ENCODE measurements at regions not wholly inside any gene's neighbourhood (a gene's known extent, or its start where the extent isn't known, plus 50 kb on each side); places are given as distances from the start of the nearest gene placed in this dataset.

DNA sequence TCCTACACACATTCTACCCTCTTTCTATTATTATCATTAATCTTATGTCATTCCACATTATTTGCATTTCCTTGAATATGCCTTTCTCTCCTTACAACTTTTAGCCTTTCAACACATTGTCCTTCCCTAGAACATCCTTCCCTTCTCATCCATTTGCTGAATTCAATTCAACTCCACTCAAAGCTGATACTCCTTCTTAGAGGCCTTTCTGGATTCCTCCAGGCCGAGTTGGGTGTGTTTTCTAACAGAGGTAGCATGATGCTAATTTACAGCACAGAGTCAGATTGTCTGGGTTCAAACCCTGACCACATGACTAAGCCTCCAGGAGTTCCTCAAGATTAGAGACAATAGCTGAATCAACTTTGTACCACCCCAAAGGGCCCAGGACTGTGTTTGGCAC is 63.4 kb upstream of the IL12A start:
- no CpG with 5 or more reads among the region's 1 CpG for WGBS, 2 donors (ENCODE audit: extremely low coverage in 2 of 2, insufficient read length in 2 of 2, insufficient replicate concordance in 1 of 2)
- Histone ChIP-seq H2BK12ac (ENCODE audit: low read length) (no peak overlapping the region), H3K4me1 (ENCODE audit: control insufficient read depth in 2 of 2, insufficient read depth in 1 of 2, low read depth in 1 of 2, low read length in 2 of 2) (peaks cover 0 to 11% of the 10 kb centered on the region in 2 donors)

DNA sequence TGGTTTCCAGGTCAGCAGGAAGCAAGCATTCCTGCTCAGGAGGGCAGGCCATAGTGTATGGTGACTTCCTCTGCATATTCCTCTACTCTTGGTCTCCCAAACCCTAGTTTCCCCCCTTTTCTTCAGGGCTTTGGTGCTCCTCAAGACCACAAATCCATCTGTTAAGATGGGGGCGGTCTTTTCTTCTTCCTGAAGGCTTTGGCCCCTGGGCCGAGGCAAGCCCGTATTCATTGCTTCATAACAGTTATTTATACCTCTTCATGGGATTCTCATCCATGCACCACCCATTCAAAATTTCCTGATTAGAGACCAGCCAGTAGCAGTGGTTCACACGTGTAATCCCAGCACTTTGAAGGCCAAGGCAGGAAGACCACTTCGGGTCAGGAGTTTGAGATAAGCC is 62.1 kb upstream of the IL12A start:
- Histone ChIP-seq H2AK5ac (ENCODE audit: low read depth, low read length) (no peak overlapping the region), H3K4me1 (ENCODE audit: control insufficient read depth in 2 of 2, insufficient read depth in 1 of 2, low read depth in 1 of 2, low read length in 2 of 2) (peaks cover 0 to 11% of the 10 kb centered on the region in 2 donors), H4K91ac (ENCODE audit: low read depth, low read length, poor library complexity) (no peak overlapping the region), H2AFZ (ENCODE audit: low read length) (no peak overlapping the region), H2BK5ac (ENCODE audit: low read length) (no peak overlapping the region), H2BK12ac (ENCODE audit: low read length) (no peak overlapping the region), H3K27ac (replicated peaks; ENCODE audit: low read length) (no peak overlapping the region), H3K18ac (ENCODE audit: low read length) (no peak overlapping the region), H3K36me3 (replicated peaks in 1 of 2; ENCODE audit: control insufficient read depth in 2 of 2, insufficient read depth in 2 of 2, low read length in 2 of 2) (no peaks in the 10 kb centered on the region), H3K4me3 (ENCODE audit: low read length in 2 of 2) (no peak overlapping the region), H4K8ac (ENCODE audit: low read depth, low read length) (no peak overlapping the region), H3K14ac (ENCODE audit: low read length) (no peak overlapping the region), H3K27me3 (ENCODE audit: control insufficient read depth in 3 of 3, insufficient read depth in 3 of 3, low read depth in 1 of 3, low read length in 3 of 3) (peaks cover 0 to 3% (median 0%) of the 10 kb centered on the region in 3 experiments), H2BK120ac (ENCODE audit: low read depth, low read length) (no peak overlapping the region), H3K9me3 (replicated peaks in 1 of 2; ENCODE audit: control insufficient read depth in 2 of 2, insufficient read depth in 1 of 2, low read depth in 1 of 2, low read length in 2 of 2) (no peaks in the 10 kb centered on the region), H3K9ac (ENCODE audit: low read depth, low read length, poor library complexity) (no peak overlapping the region), H3K23ac (ENCODE audit: low read depth, low read length, poor library complexity) (no peak overlapping the region), H3K4me2 (ENCODE audit: insufficient read depth, low read length, poor library complexity, severe bottlenecking) (no peak overlapping the region), H2BK15ac (ENCODE audit: low read length) (no peak overlapping the region), H3K4ac (ENCODE audit: low read length) (no peak overlapping the region), H3K79me1 (ENCODE audit: low read depth, low read length) (no peaks in the 10 kb centered on the region)
- no CpG with 5 or more reads among the region's 5 CpGs for WGBS, 2 donors (ENCODE audit: extremely low coverage in 2 of 2, insufficient read length in 2 of 2, insufficient replicate concordance in 1 of 2)
- DNase-seq (ENCODE audit: low spot score) = no peak

More for the DNA sequence above, 63.4 kb upstream of the IL12A start:
- no peaks in the 10 kb centered on the region for H3K36me3 ChIP-seq (replicated peaks in 1 of 2; ENCODE audit: control insufficient read depth in 2 of 2, insufficient read depth in 2 of 2, low read length in 2 of 2)
- peaks cover 0 to 3% (median 0%) of the 10 kb centered on the region in 3 experiments for H3K27me3 ChIP-seq (ENCODE audit: control insufficient read depth in 3 of 3, insufficient read depth in 3 of 3, low read depth in 1 of 3, low read length in 3 of 3)
- no peak overlapping the region for H3K18ac ChIP-seq (ENCODE audit: low read length)
- H2AK5ac ChIP-seq (ENCODE audit: low read depth, low read length) = no peak overlapping the region
- DNase-seq (ENCODE audit: low spot score) = no peak
- no peak overlapping the region for H3K23ac ChIP-seq (ENCODE audit: low read depth, low read length, poor library complexity)
- no peak overlapping the region for H3K14ac ChIP-seq (ENCODE audit: low read length)
- H2AFZ ChIP-seq (ENCODE audit: low read length) = no peak overlapping the region
- no peak overlapping the region for H2BK120ac ChIP-seq (ENCODE audit: low read depth, low read length)
- no peak overlapping the region for H3K4me3 ChIP-seq (ENCODE audit: low read length in 2 of 2)
- H2BK15ac ChIP-seq (ENCODE audit: low read length) = no peak overlapping the region
- no peak overlapping the region for H3K9ac ChIP-seq (ENCODE audit: low read depth, low read length, poor library complexity)
- H3K79me1 ChIP-seq (ENCODE audit: low read depth, low read length) = no peaks in the 10 kb centered on the region
- no peak overlapping the region for H3K4ac ChIP-seq (ENCODE audit: low read length)
- H2BK5ac ChIP-seq (ENCODE audit: low read length) = no peak overlapping the region
- no peak overlapping the region for H3K4me2 ChIP-seq (ENCODE audit: insufficient read depth, low read length, poor library complexity, severe bottlenecking)
- H3K27ac ChIP-seq (replicated peaks; ENCODE audit: low read length) = no peak overlapping the region
- no peaks in the 10 kb centered on the region for H3K9me3 ChIP-seq (replicated peaks in 1 of 2; ENCODE audit: control insufficient read depth in 2 of 2, insufficient read depth in 1 of 2, low read depth in 1 of 2, low read length in 2 of 2)
- H4K91ac ChIP-seq (ENCODE audit: low read depth, low read length, poor library complexity) = no peak overlapping the region
- no peak overlapping the region for H4K8ac ChIP-seq (ENCODE audit: low read depth, low read length)

GRCh38 chr3:159928071-159928491 is 60.6 kb upstream of the IL12A start:
- H2BK15ac ChIP-seq (ENCODE audit: low read length) = no peak overlapping the region
- H2BK12ac ChIP-seq (ENCODE audit: low read length) = no peak overlapping the region
- peak overlapping the region in 1 of 2 donors; percentile 16 for H3K4me3 ChIP-seq (ENCODE audit: low read length in 2 of 2)
- peaks cover 0 to 11% of the 10 kb centered on the region in 2 donors for H3K4me1 ChIP-seq (ENCODE audit: control insufficient read depth in 2 of 2, insufficient read depth in 1 of 2, low read depth in 1 of 2, low read length in 2 of 2)
- peak overlapping the region; percentile 11 for H3K18ac ChIP-seq (ENCODE audit: low read length)
- no peaks in the 10 kb centered on the region for H3K9me3 ChIP-seq (replicated peaks in 1 of 2; ENCODE audit: control insufficient read depth in 2 of 2, insufficient read depth in 1 of 2, low read depth in 1 of 2, low read length in 2 of 2)
- peak overlapping the region; percentile 45 for H2AFZ ChIP-seq (ENCODE audit: low read length)
- H2BK5ac ChIP-seq (ENCODE audit: low read length) = no peak overlapping the region
- no peak for DNase-seq (ENCODE audit: low spot score)
- H3K27me3 ChIP-seq (ENCODE audit: control insufficient read depth in 3 of 3, insufficient read depth in 3 of 3, low read depth in 1 of 3, low read length in 3 of 3) = no peaks in the 10 kb centered on the region
- H4K8ac ChIP-seq (ENCODE audit: low read depth, low read length) = no peak overlapping the region
- H3K23ac ChIP-seq (ENCODE audit: low read depth, low read length, poor library complexity) = no peak overlapping the region
- no CpG with 5 or more reads among the region's 2 CpGs for WGBS, 2 donors (ENCODE audit: extremely low coverage in 2 of 2, insufficient read length in 2 of 2, insufficient replicate concordance in 1 of 2)
- no peak overlapping the region for H3K4ac ChIP-seq (ENCODE audit: low read length)
- no peaks in the 10 kb centered on the region for H3K36me3 ChIP-seq (replicated peaks in 1 of 2; ENCODE audit: control insufficient read depth in 2 of 2, insufficient read depth in 2 of 2, low read length in 2 of 2)
- H4K91ac ChIP-seq (ENCODE audit: low read depth, low read length, poor library complexity) = no peak overlapping the region
- H2AK5ac ChIP-seq (ENCODE audit: low read depth, low read length) = no peak overlapping the region
- H3K14ac ChIP-seq (ENCODE audit: low read length) = peak overlapping the region; percentile 73
- H3K79me1 ChIP-seq (ENCODE audit: low read depth, low read length) = no peaks in the 10 kb centered on the region
- no peak overlapping the region for H3K27ac ChIP-seq (replicated peaks; ENCODE audit: low read length)
- no peak overlapping the region for H2BK120ac ChIP-seq (ENCODE audit: low read depth, low read length)
- no peak overlapping the region for H3K4me2 ChIP-seq (ENCODE audit: insufficient read depth, low read length, poor library complexity, severe bottlenecking)
- no peak overlapping the region for H3K9ac ChIP-seq (ENCODE audit: low read depth, low read length, poor library complexity)

DNA sequence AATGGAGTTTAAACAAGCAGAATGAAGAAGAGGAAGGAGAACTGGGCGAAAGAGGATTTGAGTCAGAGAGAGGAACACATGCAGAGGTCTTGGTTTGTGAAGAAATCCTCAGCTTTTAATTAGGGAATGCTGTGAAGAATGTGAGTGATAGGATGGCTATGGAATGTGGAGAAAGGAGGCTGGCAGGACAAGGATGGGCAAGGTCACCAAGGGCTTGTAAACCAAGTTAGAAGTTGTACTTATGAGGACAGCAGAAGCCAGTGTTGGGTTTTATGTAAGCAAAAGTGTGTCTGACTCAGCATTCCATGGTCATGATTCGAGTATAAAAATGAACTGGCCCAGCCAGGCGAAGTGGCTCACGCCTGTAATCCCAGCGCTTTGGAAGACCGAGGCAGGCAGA is 60.0 kb upstream of the IL12A start:
- Histone ChIP-seq H3K36me3 (replicated peaks in 1 of 2; ENCODE audit: control insufficient read depth in 2 of 2, insufficient read depth in 2 of 2, low read length in 2 of 2) (no peaks in the 10 kb centered on the region), H3K27ac (replicated peaks; ENCODE audit: low read length) (no peak overlapping the region), H3K79me1 (ENCODE audit: low read depth, low read length) (no peaks in the 10 kb centered on the region)

More for the DNA sequence above, 60.0 kb upstream of the IL12A start:
- Histone ChIP-seq H2AK5ac (ENCODE audit: low read depth, low read length) (no peak overlapping the region), H2BK15ac (ENCODE audit: low read length) (no peak overlapping the region), H3K14ac (ENCODE audit: low read length) (no peak overlapping the region), H3K4me1 (ENCODE audit: control insufficient read depth in 2 of 2, insufficient read depth in 1 of 2, low read depth in 1 of 2, low read length in 2 of 2) (peaks cover 0 to 11% of the 10 kb centered on the region in 2 donors), H3K4ac (ENCODE audit: low read length) (no peak overlapping the region), H3K9me3 (replicated peaks in 1 of 2; ENCODE audit: control insufficient read depth in 2 of 2, insufficient read depth in 1 of 2, low read depth in 1 of 2, low read length in 2 of 2) (peaks cover 0 to 1% of the 10 kb centered on the region in 2 donors), H2BK120ac (ENCODE audit: low read depth, low read length) (no peak overlapping the region), H3K4me3 (ENCODE audit: low read length in 2 of 2) (no peak overlapping the region), H2BK5ac (ENCODE audit: low read length) (no peak overlapping the region), H3K18ac (ENCODE audit: low read length) (no peak overlapping the region), H4K91ac (ENCODE audit: low read depth, low read length, poor library complexity) (no peak overlapping the region), H4K8ac (ENCODE audit: low read depth, low read length) (no peak overlapping the region), H2AFZ (ENCODE audit: low read length) (peak overlapping the region; percentile 76), H3K9ac (ENCODE audit: low read depth, low read length, poor library complexity) (no peak overlapping the region), H3K27me3 (ENCODE audit: control insufficient read depth in 3 of 3, insufficient read depth in 3 of 3, low read depth in 1 of 3, low read length in 3 of 3) (no peaks in the 10 kb centered on the region), H3K23ac (ENCODE audit: low read depth, low read length, poor library complexity) (no peak overlapping the region), H2BK12ac (ENCODE audit: low read length) (no peak overlapping the region), H3K4me2 (ENCODE audit: insufficient read depth, low read length, poor library complexity, severe bottlenecking) (no peak overlapping the region)
- no CpG with 5 or more reads among the region's 6 CpGs for WGBS, 2 donors (ENCODE audit: extremely low coverage in 2 of 2, insufficient read length in 2 of 2, insufficient replicate concordance in 1 of 2)
- DNase-seq (ENCODE audit: low spot score) = no peak

All from neuronal stem cell (in vitro differentiated cells).